HepG2 (cell line): ENCODE measurements at regions not wholly inside any gene's neighbourhood (a gene's known extent, or its start where the extent isn't known, plus 50 kb on each side); places are given as distances from the start of the nearest gene placed in this dataset.

Experiments used
- ATAC-seq: fragments of 200-7000 bp; cut with Tn5 transposase; 3 replicates; pipeline ENCODE4 v1.9.1; 2020; ENCODE audit warnings: mild to moderate bottlenecking, moderate library complexity
- BruUV-seq: library from RNA; stranded (reverse); fragments of 400-500 nt; replicated peaks from 2 replicates; lab custom pipeline; 2021; lab: Mats Ljungman, UMichigan
- CTCF ChIA-PET: fragments of 300-600 bp; formaldehyde crosslinking; extraction: SDS; loops from one replicate; lab custom pipeline; 2021; ENCODE audit warnings: low total read pairs, inconsistent platforms, low intra/inter-chr PET ratio; lab: Yijun Ruan, JAX
- POLR2A ChIA-PET: fragments of 350-600 bp; sonication (Branson Sonifier 250); formaldehyde crosslinking; loops from one replicate; lab custom pipeline; 2020; ENCODE audit warnings: antibody characterized with exemption, inconsistent platforms; lab: Yijun Ruan, JAX
- DNase-seq: peaks from one replicate; pipeline ENCODE4 v3.0.0-alpha.2; 2015; ENCODE audit warnings: low spot score
- FAIRE-seq: peaks from 3 replicates; lab custom pipeline; 2011; peaks lifted over from hg19 to GRCh38; lab: Jason Lieb, UNC
- H2AFZ ChIP-seq: one replicate; pipeline ENCODE4 v1.6.1; 2011; ENCODE audit warnings: low read length, inconsistent platforms
- H3K27ac ChIP-seq: fragments of 300-600 bp; 3 replicates; pipeline ENCODE4 v1.8.0; 2011; ENCODE audit warnings: mixed run types, mild to moderate bottlenecking, mixed read lengths, low read length, inconsistent platforms; ENCODE audit not compliant: insufficient read depth; ENCODE audit errors: extremely low read length
- H3K27me3 ChIP-seq, 2 experiments: fragments of 200-600 bp in 1 of 2; 2 replicates in 1 of 2; 3 replicates in 1 of 2; pipeline versions ENCODE4 v1.6.0 to v1.8.0; 2011; ENCODE audit warnings: low read length in 2 of 2, mild to moderate bottlenecking in 2 of 2, moderate library complexity in 2 of 2, inconsistent platforms in 1 of 2; ENCODE audit not compliant: insufficient read depth in 2 of 2, control insufficient read depth in 1 of 2
- H3K36me3 ChIP-seq, 2 experiments: fragments of 200-600 bp in 1 of 2; replicated peaks in 1 of 2; 2 replicates in 1 of 2; 3 replicates in 1 of 2; pipeline versions ENCODE4 v1.5.1 to v1.8.0; 2011; ENCODE audit warnings: low read length in 2 of 2, inconsistent platforms in 1 of 2; ENCODE audit not compliant: insufficient read depth in 2 of 2, control insufficient read depth in 1 of 2
- H3K4me1 ChIP-seq: 2 replicates; pipeline ENCODE4 v1.5.1; 2012; ENCODE audit warnings: low read length, inconsistent platforms; ENCODE audit not compliant: insufficient read depth
- H3K4me2 ChIP-seq: 2 replicates; pipeline ENCODE4 v1.6.0; 2011; ENCODE audit warnings: low read depth, low read length, inconsistent platforms
- H3K4me3 ChIP-seq, 3 experiments: fragments of 200-600 bp in 1 of 3; sonication (generic), shearing (Covaris generic) in 1 of 3; replicated peaks in 1 of 3; 2 replicates each; pipeline ENCODE4 v1.5.1; 2011 to 2016; ENCODE audit warnings: low read length in 3 of 3, inconsistent platforms in 2 of 3, low read depth in 2 of 3, mild to moderate bottlenecking in 2 of 3, control low read depth in 1 of 3, mixed read lengths in 1 of 3; ENCODE audit not compliant: insufficient read depth in 1 of 3
- H3K79me2 ChIP-seq: one replicate; pipeline ENCODE4 v1.6.1; 2011; ENCODE audit warnings: low read length, inconsistent platforms; ENCODE audit not compliant: insufficient read depth
- H3K9ac ChIP-seq: 2 replicates; pipeline ENCODE4 v1.6.0; 2011; ENCODE audit warnings: mild to moderate bottlenecking, low read depth, low read length, inconsistent platforms; ENCODE audit not compliant: insufficient read depth
- H3K9me3 ChIP-seq: 2 replicates; pipeline ENCODE4 v1.5.1; 2012; ENCODE audit warnings: mild to moderate bottlenecking, low read length
- H4K20me1 ChIP-seq: 2 replicates; pipeline ENCODE4 v1.6.0; 2011; ENCODE audit warnings: inconsistent platforms, mild to moderate bottlenecking, low read length, moderate library complexity; ENCODE audit not compliant: insufficient read depth
- IRX3 ChIP-seq: sonication (generic); formaldehyde crosslinking; IDR thresholded peaks from 2 replicates; pipeline ENCODE4 v1.8.1; 2023; ENCODE audit warnings: mild to moderate bottlenecking, low read depth, missing genetic modification reagents, borderline replicate concordance
- KDM6A ChIP-seq: IDR thresholded peaks from 2 replicates; pipeline ENCODE4 v1.6.1; 2016; ENCODE audit warnings: low read depth
- MEIS1 ChIP-seq: sonication (generic); formaldehyde crosslinking; IDR thresholded peaks from 2 replicates; pipeline ENCODE4 v1.9.0; 2021; ENCODE audit warnings: mild to moderate bottlenecking, missing genetic modification reagents, moderate library complexity, borderline replicate concordance
- NFIB ChIP-seq: sonication (generic); formaldehyde crosslinking; IDR thresholded peaks from 2 replicates; pipeline ENCODE4 v1.9.0; 2021; ENCODE audit warnings: missing genetic modification reagents, mild to moderate bottlenecking, borderline replicate concordance
- NR2F6 ChIP-seq, 2 experiments: IDR thresholded peaks; 2 replicates each; pipeline ENCODE4 v1.6.1; 2016; ENCODE audit warnings: antibody characterized with exemption in 1 of 2, mild to moderate bottlenecking in 1 of 2
- PHB2 ChIP-seq: fragments of 450-650 bp; IDR thresholded peaks from 2 replicates; pipeline ENCODE4 v1.6.1; 2018; ENCODE audit not compliant: partially characterized antibody
- TCF12 ChIP-seq, 2 experiments: fragments of 450-650 bp in 1 of 2; sonication (generic) in 1 of 2; formaldehyde crosslinking in 1 of 2; IDR thresholded peaks; 2 replicates each; pipeline versions ENCODE4 v1.6.1 to v1.8.0; 2017 to 2022; ENCODE audit warnings: antibody characterized with exemption in 1 of 2, mild to moderate bottlenecking in 1 of 2, missing genetic modification reagents in 1 of 2, moderate library complexity in 1 of 2
- ZNF570 ChIP-seq: sonication (generic); formaldehyde crosslinking; IDR thresholded peaks from 2 replicates; pipeline ENCODE4 v1.4.0; 2020; ENCODE audit warnings: mild to moderate bottlenecking, missing genetic modification reagents, borderline replicate concordance
- ZNF644 ChIP-seq: IDR thresholded peaks from 2 replicates; pipeline ENCODE4 v1.6.1; 2016; ENCODE audit warnings: low read depth
- ZNF773 ChIP-seq: sonication (generic); formaldehyde crosslinking; IDR thresholded peaks from 2 replicates; pipeline ENCODE4 v1.4.0; 2020; ENCODE audit warnings: missing genetic modification reagents, borderline replicate concordance
- in situ Hi-C: cut with HindIII; loops from 2 replicates; pipeline ENCODE4 v1.10.0; 2017; ENCODE audit warnings: low pct_unique_long_range_greater_than_20kb; ENCODE audit not compliant: extremely low pct_ligation_motif_present
- intact Hi-C: fragments of 100-400 bp; cut with micrococcal nuclease; formaldehyde crosslinking; loops from one replicate; pipeline ENCODE4 v1.10.0; 2022; ENCODE audit not compliant: unreplicated experiment
- TF ChIP-seq, protein P1 (sequence below): sonication (generic); formaldehyde crosslinking; IDR thresholded peaks from 2 replicates; pipeline ENCODE4 v1.5.1; 2020; ENCODE audit warnings: mild to moderate bottlenecking, missing genetic modification reagents, borderline replicate concordance
- TF ChIP-seq, protein P2 (sequence below): sonication (generic); formaldehyde crosslinking; IDR thresholded peaks from 2 replicates; pipeline ENCODE4 v1.9.0; 2021; ENCODE audit warnings: missing genetic modification reagents, mild to moderate bottlenecking, borderline replicate concordance
- TF ChIP-seq, protein P3 (sequence below): sonication (generic); formaldehyde crosslinking; IDR thresholded peaks from 2 replicates; pipeline ENCODE4 v1.4.0; 2020; ENCODE audit warnings: low read depth, mild to moderate bottlenecking, missing genetic modification reagents
- TF ChIP-seq, protein P4 (sequence below): sonication (generic); formaldehyde crosslinking; IDR thresholded peaks from 2 replicates; pipeline ENCODE4 v1.4.0; 2020; ENCODE audit warnings: missing genetic modification reagents
- TF ChIP-seq, protein P5 (sequence below): sonication (generic); formaldehyde crosslinking; IDR thresholded peaks from 2 replicates; pipeline ENCODE4 v1.5.0; 2020; ENCODE audit warnings: mild to moderate bottlenecking, missing genetic modification reagents, borderline replicate concordance

DNA sequence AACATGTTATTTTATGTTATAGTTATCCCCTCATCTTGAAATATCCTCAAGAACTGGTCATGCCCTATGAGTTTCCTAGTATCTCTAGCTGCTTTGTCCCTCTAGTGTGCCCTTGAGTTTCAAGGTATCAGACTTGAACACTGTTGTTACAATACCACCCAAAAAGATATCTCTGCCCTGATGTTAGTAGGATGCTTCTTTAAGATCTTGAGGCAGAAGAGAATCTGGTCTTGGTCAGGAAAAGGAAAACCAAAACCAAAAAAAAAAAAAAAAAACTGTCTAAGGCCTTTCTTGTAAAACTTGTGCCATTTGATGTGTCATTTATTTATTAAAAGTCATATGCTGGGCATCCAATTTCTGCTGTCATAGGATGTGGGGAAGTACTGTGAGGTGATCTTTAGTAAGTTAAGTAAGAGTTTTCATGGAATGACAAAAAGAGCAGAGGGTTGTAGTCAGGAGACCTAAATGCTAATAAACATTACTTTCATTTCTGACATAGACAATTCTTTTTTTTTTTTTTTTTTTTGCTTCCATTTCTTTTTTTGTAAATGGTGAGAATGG, 229.7 kb downstream of the NECTIN3 start:
- FAIRE-seq (no peak), ATAC-seq (no peak), DNase-seq (no peak)
- no peaks in the 10 kb centered on the region for H3K4me1 ChIP-seq
- BruUV-seq, result no TSS peak
- H4K20me1 ChIP-seq, result no peaks in the 10 kb centered on the region
- CTCF ChIA-PET, result interaction anchor here (0.7 kb wide), 1 partner anchor 234 kb away, joined by 3 read pairs; no protein-coding TSS in a partner anchor
- H2AFZ ChIP-seq, result no peak overlapping the region
- H3K4me2 ChIP-seq, result no peak overlapping the region
- no peaks in the 10 kb centered on the region for H3K79me2 ChIP-seq
- intact Hi-C loops (no loop called here), in situ Hi-C loops (no loop called here)
- no peaks in the 10 kb centered on the region; a peak in 1 of 5 replicates for H3K27me3 ChIP-seq
- no peaks in the 10 kb centered on the region for H3K9me3 ChIP-seq
- H3K9ac ChIP-seq, result no peak overlapping the region
- POLR2A ChIA-PET, result no interaction called here
- H3K4me3 ChIP-seq, result no peak overlapping the region
- H3K27ac ChIP-seq, result no peak overlapping the region
- no peaks in the 10 kb centered on the region for H3K36me3 ChIP-seq
- TF ChIP-seq, protein P1, sequence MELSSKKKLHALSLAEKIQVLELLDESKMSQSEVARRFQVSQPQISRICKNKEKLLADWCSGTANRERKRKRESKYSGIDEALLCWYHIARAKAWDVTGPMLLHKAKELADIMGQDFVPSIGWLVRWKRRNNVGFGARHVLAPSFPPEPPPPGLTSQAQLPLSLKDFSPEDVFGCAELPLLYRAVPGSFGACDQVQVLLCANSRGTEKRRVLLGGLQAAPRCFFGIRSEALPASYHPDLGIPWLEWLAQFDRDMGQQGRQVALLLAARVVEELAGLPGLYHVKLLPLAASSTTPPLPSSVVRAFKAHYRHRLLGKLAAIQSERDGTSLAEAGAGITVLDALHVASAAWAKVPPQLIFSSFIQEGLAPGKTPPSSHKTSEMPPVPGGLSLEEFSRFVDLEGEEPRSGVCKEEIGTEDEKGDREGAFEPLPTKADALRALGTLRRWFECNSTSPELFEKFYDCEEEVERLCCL (CRISPR knock-in tag), result no peak
- TF ChIP-seq ZNF644 (CRISPR knock-in tag), result no peak
- TF ChIP-seq MEIS1 (CRISPR knock-in tag), result no peak
- TF ChIP-seq, protein P2, sequence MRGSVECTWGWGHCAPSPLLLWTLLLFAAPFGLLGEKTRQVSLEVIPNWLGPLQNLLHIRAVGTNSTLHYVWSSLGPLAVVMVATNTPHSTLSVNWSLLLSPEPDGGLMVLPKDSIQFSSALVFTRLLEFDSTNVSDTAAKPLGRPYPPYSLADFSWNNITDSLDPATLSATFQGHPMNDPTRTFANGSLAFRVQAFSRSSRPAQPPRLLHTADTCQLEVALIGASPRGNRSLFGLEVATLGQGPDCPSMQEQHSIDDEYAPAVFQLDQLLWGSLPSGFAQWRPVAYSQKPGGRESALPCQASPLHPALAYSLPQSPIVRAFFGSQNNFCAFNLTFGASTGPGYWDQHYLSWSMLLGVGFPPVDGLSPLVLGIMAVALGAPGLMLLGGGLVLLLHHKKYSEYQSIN, result no peak
- no peak for TF ChIP-seq ZNF570 (CRISPR knock-in tag)
- no peak for TF ChIP-seq ZNF773
- no peak for TF ChIP-seq NFIB (CRISPR knock-in tag)
- no peak for TF ChIP-seq KDM6A (CRISPR knock-in tag)
- TF ChIP-seq TCF12 (IDR thresholded peaks at IDR 0.05), result no peak
- no peak for TF ChIP-seq TCF12 (CRISPR knock-in tag; IDR thresholded peaks at IDR 0.05)
- TF ChIP-seq, protein P3, sequence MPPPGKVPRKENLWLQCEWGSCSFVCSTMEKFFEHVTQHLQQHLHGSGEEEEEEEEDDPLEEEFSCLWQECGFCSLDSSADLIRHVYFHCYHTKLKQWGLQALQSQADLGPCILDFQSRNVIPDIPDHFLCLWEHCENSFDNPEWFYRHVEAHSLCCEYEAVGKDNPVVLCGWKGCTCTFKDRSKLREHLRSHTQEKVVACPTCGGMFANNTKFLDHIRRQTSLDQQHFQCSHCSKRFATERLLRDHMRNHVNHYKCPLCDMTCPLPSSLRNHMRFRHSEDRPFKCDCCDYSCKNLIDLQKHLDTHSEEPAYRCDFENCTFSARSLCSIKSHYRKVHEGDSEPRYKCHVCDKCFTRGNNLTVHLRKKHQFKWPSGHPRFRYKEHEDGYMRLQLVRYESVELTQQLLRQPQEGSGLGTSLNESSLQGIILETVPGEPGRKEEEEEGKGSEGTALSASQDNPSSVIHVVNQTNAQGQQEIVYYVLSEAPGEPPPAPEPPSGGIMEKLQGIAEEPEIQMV, result no peak
- TF ChIP-seq, protein P4, sequence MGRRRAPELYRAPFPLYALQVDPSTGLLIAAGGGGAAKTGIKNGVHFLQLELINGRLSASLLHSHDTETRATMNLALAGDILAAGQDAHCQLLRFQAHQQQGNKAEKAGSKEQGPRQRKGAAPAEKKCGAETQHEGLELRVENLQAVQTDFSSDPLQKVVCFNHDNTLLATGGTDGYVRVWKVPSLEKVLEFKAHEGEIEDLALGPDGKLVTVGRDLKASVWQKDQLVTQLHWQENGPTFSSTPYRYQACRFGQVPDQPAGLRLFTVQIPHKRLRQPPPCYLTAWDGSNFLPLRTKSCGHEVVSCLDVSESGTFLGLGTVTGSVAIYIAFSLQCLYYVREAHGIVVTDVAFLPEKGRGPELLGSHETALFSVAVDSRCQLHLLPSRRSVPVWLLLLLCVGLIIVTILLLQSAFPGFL, result no peak
- TF ChIP-seq, protein P5, sequence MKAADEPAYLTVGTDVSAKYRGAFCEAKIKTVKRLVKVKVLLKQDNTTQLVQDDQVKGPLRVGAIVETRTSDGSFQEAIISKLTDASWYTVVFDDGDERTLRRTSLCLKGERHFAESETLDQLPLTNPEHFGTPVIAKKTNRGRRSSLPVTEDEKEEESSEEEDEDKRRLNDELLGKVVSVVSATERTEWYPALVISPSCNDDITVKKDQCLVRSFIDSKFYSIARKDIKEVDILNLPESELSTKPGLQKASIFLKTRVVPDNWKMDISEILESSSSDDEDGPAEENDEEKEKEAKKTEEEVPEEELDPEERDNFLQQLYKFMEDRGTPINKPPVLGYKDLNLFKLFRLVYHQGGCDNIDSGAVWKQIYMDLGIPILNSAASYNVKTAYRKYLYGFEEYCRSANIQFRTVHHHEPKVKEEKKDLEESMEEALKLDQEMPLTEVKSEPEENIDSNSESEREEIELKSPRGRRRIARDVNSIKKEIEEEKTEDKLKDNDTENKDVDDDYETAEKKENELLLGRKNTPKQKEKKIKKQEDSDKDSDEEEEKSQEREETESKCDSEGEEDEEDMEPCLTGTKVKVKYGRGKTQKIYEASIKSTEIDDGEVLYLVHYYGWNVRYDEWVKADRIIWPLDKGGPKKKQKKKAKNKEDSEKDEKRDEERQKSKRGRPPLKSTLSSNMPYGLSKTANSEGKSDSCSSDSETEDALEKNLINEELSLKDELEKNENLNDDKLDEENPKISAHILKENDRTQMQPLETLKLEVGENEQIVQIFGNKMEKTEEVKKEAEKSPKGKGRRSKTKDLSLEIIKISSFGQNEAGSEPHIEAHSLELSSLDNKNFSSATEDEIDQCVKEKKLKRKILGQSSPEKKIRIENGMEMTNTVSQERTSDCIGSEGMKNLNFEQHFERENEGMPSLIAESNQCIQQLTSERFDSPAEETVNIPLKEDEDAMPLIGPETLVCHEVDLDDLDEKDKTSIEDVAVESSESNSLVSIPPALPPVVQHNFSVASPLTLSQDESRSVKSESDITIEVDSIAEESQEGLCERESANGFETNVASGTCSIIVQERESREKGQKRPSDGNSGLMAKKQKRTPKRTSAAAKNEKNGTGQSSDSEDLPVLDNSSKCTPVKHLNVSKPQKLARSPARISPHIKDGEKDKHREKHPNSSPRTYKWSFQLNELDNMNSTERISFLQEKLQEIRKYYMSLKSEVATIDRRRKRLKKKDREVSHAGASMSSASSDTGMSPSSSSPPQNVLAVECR (CRISPR knock-in tag), result no peak
- TF ChIP-seq PHB2, result no peak
- TF ChIP-seq IRX3 (CRISPR knock-in tag), result no peak
- TF ChIP-seq NR2F6 (IDR thresholded peaks at IDR 0.05), result no peak
- TF ChIP-seq NR2F6 (CRISPR knock-in tag; IDR thresholded peaks at IDR 0.05), result no peak
